Small intestine (tissue), 7 donors: ENCODE measurements at regions not wholly inside any gene's neighbourhood (a gene's known extent, or its start where the extent isn't known, plus 50 kb on each side); places are given as distances from the start of the nearest gene placed in this dataset.

Experiments used
- DNase-seq, 2 donors: peaks; one replicate each; pipeline versions ENCODE4 v3.0.0 to v3.0.0-alpha.2; 2013
- FAIRE-seq: peaks from 2 replicates; lab custom pipeline; 2012; peaks lifted over from hg19 to GRCh38; lab: Jason Lieb, UNC
- H3K27ac ChIP-seq, 3 donors: one replicate each; pipeline ENCODE4 v1.5.1; 2013; ENCODE audit warnings: low read length in 2 of 3, mild to moderate bottlenecking in 2 of 3, control low read depth in 1 of 3, inconsistent platforms in 1 of 3, low read depth in 1 of 3, moderate library complexity in 1 of 3
- H3K27me3 ChIP-seq, 3 donors: one replicate each; pipeline ENCODE4 v1.6.1; 2013; ENCODE audit warnings: low read length in 3 of 3, inconsistent platforms in 1 of 3; ENCODE audit not compliant: control insufficient read depth in 3 of 3, insufficient read depth in 3 of 3
- H3K36me3 ChIP-seq, 3 donors: one replicate each; pipeline ENCODE4 v1.6.1; 2013; ENCODE audit warnings: low read length in 3 of 3, inconsistent platforms in 1 of 3, low read depth in 1 of 3, mild to moderate bottlenecking in 1 of 3, moderate library complexity in 1 of 3; ENCODE audit not compliant: control insufficient read depth in 3 of 3, insufficient read depth in 2 of 3
- H3K4me1 ChIP-seq, 3 donors: one replicate each; pipeline ENCODE4 v1.6.1; 2013; ENCODE audit warnings: low read length in 2 of 3, inconsistent platforms in 1 of 3, low read depth in 1 of 3, mild to moderate bottlenecking in 1 of 3, moderate library complexity in 1 of 3; ENCODE audit not compliant: control insufficient read depth in 3 of 3, insufficient read depth in 2 of 3
- H3K4me3 ChIP-seq, 3 donors: one replicate each; pipeline ENCODE4 v1.5.1; 2013; ENCODE audit warnings: low read length in 3 of 3, control low read depth in 1 of 3, inconsistent platforms in 1 of 3, low read depth in 1 of 3, mild to moderate bottlenecking in 1 of 3, moderate library complexity in 1 of 3
- H3K9me3 ChIP-seq, 2 donors: one replicate each; pipeline ENCODE4 v1.6.1; 2013; ENCODE audit warnings: low read depth in 1 of 2, low read length in 1 of 2; ENCODE audit not compliant: control insufficient read depth in 2 of 2, insufficient read depth in 1 of 2
- WGBS, 3 donors: extraction: QIAGEN DNeasy Blood & Tissue Kit; methylation state at CpG; one replicate each; pipeline ENCODE4 v1.1.7; 2013; 5-methylcytosine and 5-hydroxymethylcytosine counted together
- donor health status: healthy with polysubstance abuse.
- donor health status: control.
- donor health status: control.
- donor health status: Bipolar disorder and iron deficiency.
- donor health status: healthy.

DNA sequence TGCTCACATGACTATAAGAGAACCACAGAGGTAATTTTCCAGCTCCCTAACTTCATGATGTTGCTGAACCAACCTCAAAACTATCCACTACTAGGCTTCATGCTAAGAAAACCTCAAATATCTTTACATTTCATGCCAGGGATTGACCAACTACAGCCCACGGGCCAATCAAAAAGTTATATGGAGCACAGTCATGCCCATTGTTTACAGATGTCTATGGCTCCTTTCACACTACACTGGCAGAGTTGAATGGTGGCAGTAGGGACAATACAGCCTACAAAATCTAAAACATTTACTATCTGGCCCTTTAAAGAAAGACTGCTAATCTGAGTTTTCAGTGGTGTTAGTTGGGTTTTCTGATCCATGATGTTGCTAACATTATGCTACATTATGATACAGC lies 154.8 kb downstream of the TM2D1 start:
- Histone ChIP-seq H3K36me3 (no peaks in the 10 kb centered on the region), H3K9me3 (peaks cover 3 to 13% of the 10 kb centered on the region in 2 donors), H3K27me3 (peaks cover 0 to 3% (median 0%) of the 10 kb centered on the region in 3 donors), H3K27ac (no peak overlapping the region), H3K4me3 (no peak overlapping the region), H3K4me1 (no peaks in the 10 kb centered on the region)
- DNase-seq (no peak), FAIRE-seq (no peak)
- WGBS, 3 donors = 64 to 83% (median 77%) methylated on average over 1 of the region's 1 CpG

DNA sequence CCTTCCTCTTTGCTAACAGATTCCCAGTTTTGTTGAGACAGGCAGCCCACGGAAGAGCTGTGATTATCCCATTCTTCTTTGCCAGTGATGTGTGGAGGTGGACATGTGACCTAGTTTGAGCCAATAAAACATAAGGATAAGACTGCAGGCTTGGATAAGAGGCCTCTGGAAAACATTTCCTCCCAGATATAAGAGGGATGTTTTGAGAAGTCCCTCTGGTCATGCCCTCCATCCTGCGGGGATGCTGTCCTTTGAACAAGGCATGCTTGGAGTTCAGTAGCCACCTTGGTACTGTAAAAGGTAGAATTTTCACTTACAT lies 155.7 kb downstream of the TM2D1 start:
- Histone ChIP-seq H3K9me3 (peaks cover 3 to 14% of the 10 kb centered on the region in 2 donors), H3K27ac (no peak overlapping the region), H3K4me3 (no peak overlapping the region), H3K36me3 (no peaks in the 10 kb centered on the region), H3K27me3 (peaks cover 0 to 3% (median 0%) of the 10 kb centered on the region in 3 donors), H3K4me1 (no peaks in the 10 kb centered on the region)
- DNase-seq (no peak), FAIRE-seq (no peak)
- WGBS, 3 donors = 67 to 80% (median 70%) methylated on average over 2 of the region's 2 CpGs

GRCh38 chr1:61568460-61569302 lies 156.3 kb downstream of the TM2D1 start:
- H3K4me3 ChIP-seq = no peak overlapping the region
- DNase-seq = no peak
- peaks cover 3 to 14% of the 10 kb centered on the region in 2 donors for H3K9me3 ChIP-seq
- H3K4me1 ChIP-seq = no peaks in the 10 kb centered on the region
- no peaks in the 10 kb centered on the region for H3K36me3 ChIP-seq
- H3K27me3 ChIP-seq = peaks cover 0 to 3% (median 0%) of the 10 kb centered on the region in 3 donors
- FAIRE-seq = no peak
- H3K27ac ChIP-seq = no peak overlapping the region
- WGBS, 3 donors = 51 to 67% (median 55%) methylated on average over 5 of the region's 5 CpGs

DNA sequence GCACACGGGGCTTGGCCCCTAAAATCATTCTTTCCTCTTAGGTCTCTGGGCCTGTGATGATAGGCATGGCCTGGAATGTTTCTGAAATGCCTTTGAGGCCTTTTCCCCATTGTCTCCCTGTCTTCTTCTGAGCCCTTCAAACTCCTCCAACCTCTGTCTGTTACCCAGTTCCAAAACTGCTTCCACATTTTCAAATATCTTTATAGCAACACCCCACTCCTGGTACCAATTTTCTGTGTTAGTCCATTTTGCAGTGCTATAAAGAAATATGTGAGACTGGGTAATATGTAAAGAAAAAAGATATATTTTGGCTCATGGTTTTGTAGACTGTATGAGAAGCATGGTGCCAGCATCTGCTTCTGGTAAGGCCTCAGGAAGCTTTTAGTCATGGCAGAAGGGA lies 158.8 kb downstream of the TM2D1 start:
- DNase-seq (no peak), FAIRE-seq (no peak)
- 88 to 92% (median 90%) methylated on average over 1 of the region's 1 CpG for WGBS, 3 donors
- H3K4me1 ChIP-seq = no peaks in the 10 kb centered on the region
- H3K9me3 ChIP-seq = peaks cover 3 to 14% of the 10 kb centered on the region in 2 donors
- no peak overlapping the region for H3K27ac ChIP-seq
- peaks cover 0 to 3% (median 0%) of the 10 kb centered on the region in 3 donors for H3K27me3 ChIP-seq
- H3K36me3 ChIP-seq = no peaks in the 10 kb centered on the region
- no peak overlapping the region for H3K4me3 ChIP-seq

DNA sequence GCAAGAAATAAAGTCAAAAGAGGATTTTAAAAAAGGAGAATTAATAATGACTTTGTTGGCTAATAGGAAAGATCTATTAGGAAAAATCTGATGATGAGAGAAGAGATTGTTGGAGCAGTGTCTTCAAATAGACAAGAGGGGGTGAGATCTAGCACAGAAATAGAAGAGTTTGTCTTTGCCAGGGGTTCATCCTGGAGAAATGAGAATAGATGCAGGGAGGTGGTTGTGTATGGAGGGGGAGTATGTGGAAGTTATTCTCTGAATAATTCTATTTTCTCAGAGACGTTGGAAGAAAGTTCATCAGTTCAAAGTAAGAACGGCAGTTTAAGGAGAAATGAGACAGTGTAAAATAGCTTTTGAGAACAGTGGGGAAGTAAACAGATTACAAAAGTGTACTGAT lies 161.3 kb downstream of the TM2D1 start:
- H3K9me3 ChIP-seq = peaks cover 3 to 14% of the 10 kb centered on the region in 2 donors
- no peaks in the 10 kb centered on the region for H3K36me3 ChIP-seq
- FAIRE-seq (no peak), DNase-seq (no peak)
- no peak overlapping the region for H3K27ac ChIP-seq
- H3K4me1 ChIP-seq = no peaks in the 10 kb centered on the region
- H3K4me3 ChIP-seq = no peak overlapping the region
- WGBS, 3 donors = 79 to 90% (median 86%) methylated on average over 2 of the region's 2 CpGs
- peaks cover 0 to 3% (median 0%) of the 10 kb centered on the region in 3 donors for H3K27me3 ChIP-seq

DNA sequence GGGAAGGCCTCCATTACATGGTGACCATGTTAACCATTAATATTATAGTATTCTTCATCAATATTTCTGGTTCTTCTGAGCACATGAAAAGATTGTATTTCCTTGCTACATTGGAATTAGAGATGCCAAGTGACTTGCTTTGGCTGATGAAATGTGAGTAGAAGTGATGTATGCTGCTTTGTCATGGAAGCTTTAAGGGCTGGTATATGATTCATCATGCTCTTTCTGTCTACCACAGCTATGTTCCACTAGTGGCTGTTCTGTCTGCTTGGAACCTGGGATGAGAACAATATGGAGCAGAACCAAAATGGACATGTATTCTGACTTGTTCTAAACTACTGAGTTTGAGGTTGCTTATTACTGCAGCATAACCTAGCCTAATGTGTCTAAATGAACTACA lies 163.3 kb downstream of the TM2D1 start:
- DNase-seq = no peak
- no peaks in the 10 kb centered on the region for H3K36me3 ChIP-seq
- FAIRE-seq = no peak
- peaks cover 3 to 14% of the 10 kb centered on the region in 2 donors for H3K9me3 ChIP-seq
- no peak overlapping the region for H3K27ac ChIP-seq
- H3K27me3 ChIP-seq = peaks cover 0 to 3% (median 0%) of the 10 kb centered on the region in 3 donors
- H3K4me1 ChIP-seq = no peaks in the 10 kb centered on the region
- H3K4me3 ChIP-seq = no peak overlapping the region

DNA sequence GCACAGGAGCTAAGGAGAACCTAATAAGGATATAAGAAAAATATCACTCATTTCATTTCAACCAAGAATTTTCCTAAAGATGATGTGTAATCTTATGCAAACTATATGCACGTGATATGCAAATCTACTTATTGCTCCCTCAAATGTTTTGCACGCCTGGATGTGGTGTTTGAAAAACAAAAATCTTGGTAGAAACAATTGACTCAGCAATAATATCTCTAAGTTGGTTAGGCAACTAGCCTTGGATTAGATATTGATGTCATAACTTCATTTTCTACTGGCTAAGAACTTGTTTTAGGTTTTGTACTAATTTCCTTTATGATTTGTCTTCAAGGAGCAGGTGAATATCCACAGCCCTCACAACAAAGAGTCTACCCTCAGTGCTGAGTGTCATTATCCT lies 164.6 kb downstream of the TM2D1 start:
- Histone ChIP-seq H3K9me3 (peaks cover 0 to 13% of the 10 kb centered on the region in 2 donors), H3K27ac (no peak overlapping the region), H3K4me1 (no peaks in the 10 kb centered on the region), H3K4me3 (no peak overlapping the region), H3K36me3 (no peaks in the 10 kb centered on the region), H3K27me3 (no peaks in the 10 kb centered on the region)
- FAIRE-seq = no peak
- 78 to 85% (median 80%) methylated on average over 2 of the region's 2 CpGs for WGBS, 3 donors
- no peak for DNase-seq

- no peak overlapping the region for H3K27ac ChIP-seq
- H3K36me3 ChIP-seq = no peaks in the 10 kb centered on the region
- DNase-seq (no peak), FAIRE-seq (no peak)
- H3K27me3 ChIP-seq = peaks cover 0 to 2% (median 0%) of the 10 kb centered on the region in 3 donors
- WGBS, 3 donors = 87 to 91% (median 87%) methylated on average over 3 of the region's 3 CpGs
- peaks cover 0 to 12% of the 10 kb centered on the region in 2 donors for H3K9me3 ChIP-seq
- no peaks in the 10 kb centered on the region for H3K4me1 ChIP-seq
- no peak overlapping the region for H3K4me3 ChIP-seq
Measured at GRCh38 chr1:61556631-61557030, 168.3 kb downstream of the TM2D1 start.
